ENCODE measurements at regions not wholly inside any gene's neighbourhood (a gene's known extent, or its start where the extent isn't known, plus 50 kb on each side); places are given as distances from the start of the nearest gene placed in this dataset.

- no peaks in the 10 kb centered on the region for H3K36me3 ChIP-seq (ENCODE audit: control insufficient read depth in 2 of 2, extremely low read depth in 1 of 2, insufficient read depth in 2 of 2, low read length in 2 of 2)
- CTCF ChIA-PET = interaction anchor here (1.0 kb wide), 1 partner anchor 28 kb away, joined by 4 read pairs; no protein-coding TSS in a partner anchor
- POLR2A ChIA-PET = interaction anchor here (1.0 kb wide), 1 partner anchor 238 kb away, joined by 3 read pairs; the partner anchor contains the start of gene EFNB1
- DNase-seq (ENCODE audit: low read depth, low spot score) (no peak), FAIRE-seq (no peak)
- H3K9me1 ChIP-seq (replicated peaks; ENCODE audit: control insufficient read depth, extremely low read depth, insufficient read depth, low read length) = no peaks in the 10 kb centered on the region
- dilution Hi-C loops (cut with MboI; ENCODE audit: extremely low pct_ligation_motif_present, low sequenced_read_pairs) = no loop called here
- no peaks in the 10 kb centered on the region for H3K4me1 ChIP-seq (ENCODE audit: control insufficient read depth, extremely low read depth, insufficient read depth, low read length)
- intact Hi-C loops (cut with micrococcal nuclease) = no loop called here
- H3K27me3 ChIP-seq (ENCODE audit: control insufficient read depth in 2 of 2, insufficient read depth in 2 of 2, low read length in 2 of 2) = no peaks in the 10 kb centered on the region
- no peaks in the 10 kb centered on the region for H4K20me1 ChIP-seq (replicated peaks; ENCODE audit: control insufficient read depth, extremely low read depth, insufficient read depth, low read length)
- H3K9me3 ChIP-seq (replicated peaks; ENCODE audit: control insufficient read depth, insufficient read depth, low read length) = no peaks in the 10 kb centered on the region
- no peak overlapping the region for H3K9ac ChIP-seq (replicated peaks; ENCODE audit: extremely low read depth, insufficient read depth, low read length)
- no peak overlapping the region for H3K4me2 ChIP-seq (ENCODE audit: insufficient read depth, low read length)
- no peaks in the 10 kb centered on the region for H3K79me2 ChIP-seq (ENCODE audit: control insufficient read depth, insufficient read depth, low read length)
- H3K27ac ChIP-seq (ENCODE audit: insufficient read depth, low read depth, low read length) = no peak overlapping the region
- no peak overlapping the region for H2AFZ ChIP-seq (ENCODE audit: low read depth, low read length)
- BruUV-seq (replicated peaks) = no TSS peak
- H3K4me3 ChIP-seq (replicated peaks in 1 of 3; ENCODE audit: insufficient read depth in 1 of 3, low read depth in 1 of 3, low read length in 3 of 3) = no peak overlapping the region
- TF ChIP-seq POLR2A (IDR thresholded peaks at IDR 0.05; ENCODE audit: low read depth, low read length) = no peak
- no peak for TF ChIP-seq JUN (IDR thresholded peaks at IDR 0.05; ENCODE audit: borderline replicate concordance, insufficient read depth, insufficient read length, low read depth)
Observed at GRCh38 chrX:69066021-69066757, 99.1 kb downstream of the PJA1 start.

GRCh38 chrX:69065451-69065850, 99.8 kb downstream of the PJA1 start:
- CTCF ChIA-PET = interaction anchor here (0.8 to 1.4 kb wide), 2 partner anchors 217 to 238 kb away, joined by 3 to 8 read pairs; no protein-coding TSS in a partner anchor
- POLR2A ChIA-PET = no interaction called here
- intact Hi-C loops (cut with micrococcal nuclease) = no loop called here
- H3K9ac ChIP-seq (replicated peaks; ENCODE audit: extremely low read depth, insufficient read depth, low read length) = no peak overlapping the region
- H3K36me3 ChIP-seq (ENCODE audit: control insufficient read depth in 2 of 2, extremely low read depth in 1 of 2, insufficient read depth in 2 of 2, low read length in 2 of 2) = no peaks in the 10 kb centered on the region
- no peaks in the 10 kb centered on the region for H3K79me2 ChIP-seq (ENCODE audit: control insufficient read depth, insufficient read depth, low read length)
- no peak overlapping the region for H2AFZ ChIP-seq (ENCODE audit: low read depth, low read length)
- no peaks in the 10 kb centered on the region for H4K20me1 ChIP-seq (replicated peaks; ENCODE audit: control insufficient read depth, extremely low read depth, insufficient read depth, low read length)
- TF ChIP-seq EZH2 (IDR thresholded peaks at IDR 0.05; ENCODE audit: borderline replicate concordance, low read depth, low read length, severe bottlenecking) (no peak), MAX (IDR thresholded peaks at IDR 0.05; ENCODE audit: insufficient read depth, insufficient read length) (no peak), POLR2A (IDR thresholded peaks at IDR 0.05; ENCODE audit: low read depth, low read length) (no peak), GATA2 (IDR thresholded peaks at IDR 0.05; ENCODE audit: insufficient read depth, insufficient read length, low read depth, low read length) (no peak), JUN (IDR thresholded peaks at IDR 0.05; ENCODE audit: borderline replicate concordance, insufficient read depth, insufficient read length, low read depth) (no peak), MYC (IDR thresholded peaks at IDR 0.05; ENCODE audit: low read depth, low read length) (no peak), POLR2AphosphoS5 (IDR thresholded peaks at IDR 0.05; ENCODE audit: insufficient read depth, low read depth, low read length) (no peak), CTCF (IDR thresholded peaks at IDR 0.05; ENCODE audit: extremely low read depth in 1 of 2, insufficient read depth in 1 of 2, low read depth in 1 of 2, low read length in 2 of 2) (no peak), FOS (IDR thresholded peaks at IDR 0.05; ENCODE audit: borderline replicate concordance, insufficient read depth, low read length) (no peak)
- H3K4me2 ChIP-seq (ENCODE audit: insufficient read depth, low read length) = no peak overlapping the region
- FAIRE-seq (no peak), DNase-seq (ENCODE audit: low read depth, low spot score) (no peak)
- H3K4me3 ChIP-seq (replicated peaks in 1 of 3; ENCODE audit: insufficient read depth in 1 of 3, low read depth in 1 of 3, low read length in 3 of 3) = no peak overlapping the region
- H3K9me3 ChIP-seq (replicated peaks; ENCODE audit: control insufficient read depth, insufficient read depth, low read length) = no peaks in the 10 kb centered on the region
- no peak overlapping the region for H3K27ac ChIP-seq (ENCODE audit: insufficient read depth, low read depth, low read length)
- BruUV-seq (replicated peaks) = no TSS peak
- H3K9me1 ChIP-seq (replicated peaks; ENCODE audit: control insufficient read depth, extremely low read depth, insufficient read depth, low read length) = no peaks in the 10 kb centered on the region
- dilution Hi-C loops (cut with MboI; ENCODE audit: extremely low pct_ligation_motif_present, low sequenced_read_pairs) = no loop called here
- no peaks in the 10 kb centered on the region for H3K4me1 ChIP-seq (ENCODE audit: control insufficient read depth, extremely low read depth, insufficient read depth, low read length)
- no peaks in the 10 kb centered on the region for H3K27me3 ChIP-seq (ENCODE audit: control insufficient read depth in 2 of 2, insufficient read depth in 2 of 2, low read length in 2 of 2)

Data from endothelial cell of umbilical vein (primary cell).